KMS-11 (cell line): ENCODE measurements at regions not wholly inside any gene's neighbourhood (a gene's known extent, or its start where the extent isn't known, plus 50 kb on each side); places are given as distances from the start of the nearest gene placed in this dataset.

Source experiments
- H2AFZ ChIP-seq: fragments of 200-600 bp; sonication (generic); 2 replicates; pipeline ENCODE4 v1.6.1; 2016; ENCODE audit warnings: antibody characterized with exemption, mixed run types, low read depth
- H3K27ac ChIP-seq: fragments of 200-600 bp; sonication (generic); 2 replicates; pipeline ENCODE4 v1.6.1; 2016; ENCODE audit warnings: mild to moderate bottlenecking, mixed run types
- H3K27me3 ChIP-seq: fragments of 200-600 bp; sonication (generic); 2 replicates; pipeline ENCODE4 v1.6.1; 2017; ENCODE audit warnings: mild to moderate bottlenecking, low read depth, mixed run types, moderate library complexity; ENCODE audit not compliant: insufficient read depth
- H3K36me3 ChIP-seq: fragments of 200-600 bp; sonication (generic); 2 replicates; pipeline ENCODE4 v1.6.1; 2017; ENCODE audit warnings: mild to moderate bottlenecking, mixed run types; ENCODE audit not compliant: insufficient read depth
- H3K4me1 ChIP-seq: fragments of 200-600 bp; sonication (generic); 2 replicates; pipeline ENCODE4 v1.6.1; 2016; ENCODE audit warnings: mild to moderate bottlenecking, low read depth, mixed run types; ENCODE audit not compliant: poor library complexity, severe bottlenecking
- H3K4me2 ChIP-seq: fragments of 200-600 bp; sonication (generic); 2 replicates; pipeline ENCODE4 v1.7.0; 2016; ENCODE audit warnings: mild to moderate bottlenecking, mixed run types
- H3K4me3 ChIP-seq: fragments of 200-600 bp; sonication (generic); IDR thresholded peaks from 2 replicates; pipeline ENCODE4 v1.6.1; 2017; ENCODE audit warnings: low read depth, low read length, mixed read lengths; ENCODE audit not compliant: insufficient read depth
- H3K79me2 ChIP-seq: fragments of 200-600 bp; sonication (generic); 2 replicates; pipeline ENCODE4 v1.6.1; 2016; ENCODE audit warnings: low read depth, mixed run types; ENCODE audit not compliant: insufficient read depth
- H3K9ac ChIP-seq: fragments of 200-600 bp; sonication (generic); 2 replicates; pipeline ENCODE4 v1.6.1; 2016; ENCODE audit warnings: mild to moderate bottlenecking, mixed run types
- H4K20me1 ChIP-seq: fragments of 200-600 bp; sonication (generic); 2 replicates; pipeline ENCODE4 v1.6.1; 2016; ENCODE audit warnings: mild to moderate bottlenecking, mixed run types; ENCODE audit not compliant: insufficient read depth
- TF ChIP-seq, protein P1 (sequence below): fragments of 200-600 bp; sonication (generic); conservative IDR thresholded peaks from 2 replicates; pipeline ENCODE4 v1.6.1; 2017; ENCODE audit warnings: low read depth, mild to moderate bottlenecking, antibody characterized with exemption, low read length, moderate library complexity, mixed read lengths

DNA sequence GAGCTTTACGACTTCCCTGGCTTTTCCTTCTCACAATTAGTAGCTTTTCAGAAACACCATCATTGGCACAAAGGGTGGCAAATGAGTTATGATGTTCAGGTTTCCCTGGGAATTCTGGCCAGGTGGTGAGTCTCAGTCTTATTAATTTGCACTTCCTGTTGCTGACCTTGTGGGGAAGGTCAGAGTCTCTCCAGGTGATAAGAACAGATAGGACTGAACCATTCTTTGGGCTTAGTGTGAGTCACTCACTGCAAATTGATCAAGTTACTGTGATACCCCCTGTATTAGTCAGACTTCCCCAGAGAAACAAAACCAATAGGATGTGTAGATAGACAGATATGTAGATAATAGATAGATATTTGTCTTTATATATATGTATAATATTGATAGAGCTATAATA, 53.8 kb upstream of the RANBP3L start:
- no peak overlapping the region for H3K4me2 ChIP-seq
- no peak overlapping the region for H3K4me3 ChIP-seq
- TF ChIP-seq, protein P1, sequence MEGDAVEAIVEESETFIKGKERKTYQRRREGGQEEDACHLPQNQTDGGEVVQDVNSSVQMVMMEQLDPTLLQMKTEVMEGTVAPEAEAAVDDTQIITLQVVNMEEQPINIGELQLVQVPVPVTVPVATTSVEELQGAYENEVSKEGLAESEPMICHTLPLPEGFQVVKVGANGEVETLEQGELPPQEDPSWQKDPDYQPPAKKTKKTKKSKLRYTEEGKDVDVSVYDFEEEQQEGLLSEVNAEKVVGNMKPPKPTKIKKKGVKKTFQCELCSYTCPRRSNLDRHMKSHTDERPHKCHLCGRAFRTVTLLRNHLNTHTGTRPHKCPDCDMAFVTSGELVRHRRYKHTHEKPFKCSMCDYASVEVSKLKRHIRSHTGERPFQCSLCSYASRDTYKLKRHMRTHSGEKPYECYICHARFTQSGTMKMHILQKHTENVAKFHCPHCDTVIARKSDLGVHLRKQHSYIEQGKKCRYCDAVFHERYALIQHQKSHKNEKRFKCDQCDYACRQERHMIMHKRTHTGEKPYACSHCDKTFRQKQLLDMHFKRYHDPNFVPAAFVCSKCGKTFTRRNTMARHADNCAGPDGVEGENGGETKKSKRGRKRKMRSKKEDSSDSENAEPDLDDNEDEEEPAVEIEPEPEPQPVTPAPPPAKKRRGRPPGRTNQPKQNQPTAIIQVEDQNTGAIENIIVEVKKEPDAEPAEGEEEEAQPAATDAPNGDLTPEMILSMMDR: no peak
- no peak overlapping the region for H2AFZ ChIP-seq
- H3K36me3 ChIP-seq: no peaks in the 10 kb centered on the region
- H3K4me1 ChIP-seq: peaks cover 15% of the 10 kb centered on the region
- no peaks in the 10 kb centered on the region for H3K27me3 ChIP-seq
- H3K27ac ChIP-seq: no peak overlapping the region
- H3K79me2 ChIP-seq: no peaks in the 10 kb centered on the region
- no peaks in the 10 kb centered on the region for H4K20me1 ChIP-seq
- no peak overlapping the region for H3K9ac ChIP-seq

DNA sequence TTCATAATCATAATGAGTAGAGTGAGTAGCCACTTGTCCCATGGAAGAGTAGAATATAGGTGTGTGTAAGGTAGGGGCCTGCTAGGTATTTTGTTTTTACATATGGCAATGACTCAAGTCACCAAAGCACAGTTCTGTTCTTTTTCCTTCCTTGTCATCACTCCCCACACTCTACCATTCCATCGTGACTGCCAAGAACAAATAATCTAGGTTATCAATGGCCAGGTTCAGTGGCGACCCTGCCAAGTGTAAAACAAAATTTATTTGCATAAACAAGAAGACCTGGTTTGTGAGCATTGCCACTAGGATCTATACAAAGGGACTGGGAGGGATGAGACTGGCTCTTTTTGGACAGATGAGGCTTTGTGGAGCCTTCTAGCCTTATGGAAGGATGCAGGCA, 55.2 kb upstream of the RANBP3L start:
- Histone ChIP-seq H3K36me3 (no peaks in the 10 kb centered on the region), H3K4me1 (peaks cover 25% of the 10 kb centered on the region), H3K4me3 (no peak overlapping the region), H2AFZ (no peak overlapping the region), H3K79me2 (no peaks in the 10 kb centered on the region), H3K4me2 (no peak overlapping the region), H4K20me1 (no peaks in the 10 kb centered on the region), H3K9ac (no peak overlapping the region), H3K27ac (no peak overlapping the region), H3K27me3 (no peaks in the 10 kb centered on the region)
- TF ChIP-seq, protein P1: no peak

DNA sequence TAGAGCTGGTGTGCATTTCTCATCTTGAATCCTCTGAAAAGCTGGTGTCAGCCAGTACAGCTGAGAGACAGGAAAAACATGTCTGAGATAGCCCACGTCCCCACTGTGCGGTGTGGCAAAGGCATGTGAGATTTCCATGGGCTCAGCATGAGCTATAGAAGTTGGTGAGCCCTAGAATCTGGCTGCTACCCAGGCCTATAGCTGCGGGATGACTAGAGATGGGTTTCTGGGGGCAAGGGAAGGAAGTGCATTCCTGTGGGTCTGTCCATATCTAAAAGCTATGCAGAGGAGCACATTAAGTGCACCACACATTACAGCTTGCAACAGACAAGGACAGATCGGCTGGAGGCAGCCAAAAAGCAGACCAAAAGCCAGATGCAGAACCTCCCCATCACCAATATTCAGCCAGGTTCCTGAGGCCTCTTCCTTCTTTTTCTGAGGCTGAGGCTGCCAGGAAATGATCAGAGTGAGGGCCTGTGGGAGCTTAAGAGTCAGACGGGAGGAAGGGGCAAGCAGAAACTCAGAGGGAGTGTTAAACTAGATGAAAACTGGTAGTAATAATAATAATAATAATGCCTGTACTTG, 55.8 kb upstream of the RANBP3L start:
- H4K20me1 ChIP-seq: no peaks in the 10 kb centered on the region
- no peak overlapping the region for H3K4me2 ChIP-seq
- no peak overlapping the region for H3K27ac ChIP-seq
- H3K79me2 ChIP-seq: no peaks in the 10 kb centered on the region
- TF ChIP-seq, protein P1: no peak
- peaks cover 25% of the 10 kb centered on the region for H3K4me1 ChIP-seq
- H3K27me3 ChIP-seq: no peaks in the 10 kb centered on the region
- H3K4me3 ChIP-seq: no peak overlapping the region
- H3K9ac ChIP-seq: no peak overlapping the region
- no peak overlapping the region for H2AFZ ChIP-seq
- no peaks in the 10 kb centered on the region for H3K36me3 ChIP-seq

DNA sequence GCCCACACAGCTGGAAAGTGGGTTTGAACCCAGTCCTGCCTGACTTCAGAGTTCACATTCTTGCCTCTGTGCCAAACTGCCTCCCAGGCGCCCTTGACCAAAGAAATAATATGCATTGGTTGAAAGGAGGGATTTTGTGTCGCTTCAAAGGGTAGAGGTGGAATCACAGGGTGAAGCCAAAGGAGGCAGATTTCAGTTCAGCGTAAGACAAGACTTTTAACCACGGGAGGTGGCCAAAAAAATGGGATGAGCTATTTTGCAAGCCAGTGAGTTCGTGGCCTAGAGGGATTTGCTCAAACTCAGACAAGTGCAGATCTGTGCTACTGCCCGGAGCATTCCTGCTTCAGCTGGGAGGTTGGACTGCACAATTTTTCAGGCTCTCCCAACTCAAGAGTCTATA, 57.6 kb upstream of the RANBP3L start:
- Histone ChIP-seq H4K20me1 (no peaks in the 10 kb centered on the region), H3K9ac (no peak overlapping the region), H3K27ac (no peak overlapping the region), H3K4me2 (no peak overlapping the region), H3K4me3 (no peak overlapping the region), H3K79me2 (no peaks in the 10 kb centered on the region), H3K27me3 (no peaks in the 10 kb centered on the region), H3K36me3 (no peaks in the 10 kb centered on the region), H3K4me1 (peaks cover 25% of the 10 kb centered on the region), H2AFZ (peak overlapping the region; percentile 72; the same call in 1 of the 2 replicates)
- TF ChIP-seq, protein P1: no peak
